ENCODE measurements at regions not wholly inside any gene's neighbourhood (a gene's known extent, or its start where the extent isn't known, plus 50 kb on each side); places are given as distances from the start of the nearest gene placed in this dataset.
A peak's percentile ranks its signal among the peaks of the same experiment; 100 is the strongest.

GRCh38 chr4:22336822-22337221 lies 179.0 kb downstream of the ADGRA3 start:
- DNase-seq = no peak

GRCh38 chr4:22334155-22334554 lies 181.7 kb downstream of the ADGRA3 start:
- no peak for DNase-seq

- no peak for DNase-seq
Measured at GRCh38 chr4:22324422-22324821, 191.4 kb downstream of the ADGRA3 start.

- no peak for DNase-seq
Measured at GRCh38 chr4:22323691-22324090, 192.2 kb downstream of the ADGRA3 start.

GRCh38 chr4:22322996-22323395 lies 192.9 kb downstream of the ADGRA3 start:
- DNase-seq = no peak

- DNase-seq = no peak
Measured at GRCh38 chr4:22315628-22316027, 200.2 kb downstream of the ADGRA3 start.

- DNase-seq = no peak
Measured at GRCh38 chr4:22313976-22314375, 201.9 kb downstream of the ADGRA3 start.

- no peak for DNase-seq
Measured at GRCh38 chr4:22312113-22312512, 203.8 kb downstream of the ADGRA3 start.

- DNase-seq = no peak
Measured at GRCh38 chr4:22301253-22301652, 214.6 kb downstream of the ADGRA3 start.

GRCh38 chr4:22299678-22300077 lies 216.2 kb downstream of the ADGRA3 start:
- DNase-seq = no peak

GRCh38 chr4:22287631-22288030 lies 228.2 kb downstream of the ADGRA3 start:
- no peak for DNase-seq

- DNase-seq = no peak
Measured at GRCh38 chr4:22268350-22269025, 247.4 kb downstream of the ADGRA3 start.

GRCh38 chr4:22264261-22264660 lies 251.6 kb downstream of the ADGRA3 start:
- DNase-seq = no peak

- DNase-seq = no peak
Measured at GRCh38 chr4:22253431-22253830, 262.4 kb downstream of the ADGRA3 start.

GRCh38 chr4:22246847-22247246 lies 269.0 kb downstream of the ADGRA3 start:
- DNase-seq = no peak

GRCh38 chr4:22245294-22245693 lies 270.6 kb downstream of the ADGRA3 start:
- no peak for DNase-seq

GRCh38 chr4:22241415-22241814 lies 274.5 kb downstream of the ADGRA3 start:
- DNase-seq = no peak

- no peak for DNase-seq
Measured at GRCh38 chr4:22240814-22241213, 275.1 kb downstream of the ADGRA3 start.

- DNase-seq = no peak
Measured at GRCh38 chr4:22238742-22239141, 277.1 kb downstream of the ADGRA3 start.

- no peak for DNase-seq
Measured at GRCh38 chr4:22237846-22238494, 277.9 kb downstream of the ADGRA3 start.

GRCh38 chr4:22237155-22237751 lies 278.6 kb downstream of the ADGRA3 start:
- DNase-seq = peak; percentile 19

- no peak for DNase-seq
Measured at GRCh38 chr4:22235698-22236097, 280.2 kb downstream of the ADGRA3 start.

- no peak for DNase-seq
Measured at GRCh38 chr4:22233230-22233629, 282.6 kb downstream of the ADGRA3 start.

- DNase-seq = no peak
Measured at GRCh38 chr4:22220965-22221364, 272.4 kb upstream of the KCNIP4 start.

All from SHP77 treated with DMSO at 0.1 percent for 48 hours (cell line).